ENCODE measurements at regions not wholly inside any gene's neighbourhood (a gene's known extent, or its start where the extent isn't known, plus 50 kb on each side); places are given as distances from the start of the nearest gene placed in this dataset.
A peak's percentile ranks its signal among the peaks of the same experiment; 100 is the strongest.

DNA sequence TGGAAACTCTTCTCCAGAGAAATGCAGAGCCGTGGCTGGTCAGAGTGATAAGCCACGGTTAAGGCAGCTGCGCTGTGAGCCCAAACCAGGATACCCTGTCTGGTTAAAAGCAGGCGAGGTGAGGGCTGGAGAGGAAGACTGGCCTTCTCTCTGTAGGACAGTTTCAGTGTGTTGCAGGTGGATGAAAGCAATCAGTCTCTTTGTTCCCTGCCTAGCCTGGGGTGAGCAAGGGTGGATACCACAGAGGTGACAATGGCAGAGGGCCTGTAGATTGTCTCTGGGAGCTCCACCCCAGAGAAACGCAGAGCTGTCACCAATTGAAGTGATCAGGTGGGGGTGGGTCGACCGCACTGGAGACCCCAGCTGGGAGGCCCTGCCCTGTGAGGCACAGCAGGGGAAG is 621.9 kb downstream of the LRFN5 start:
- in situ Hi-C loops (cut with HindIII; ENCODE audit: low sequenced_read_pairs), result no loop called here
- DNase-seq (ENCODE audit: low spot score), result no peak

GRCh38 chr14:42224053-42224888 is 617.6 kb downstream of the LRFN5 start:
- in situ Hi-C loops (cut with HindIII; ENCODE audit: low sequenced_read_pairs), result no loop called here
- peak; percentile 27 for DNase-seq (ENCODE audit: low spot score)

GRCh38 chr14:42222924-42223471 is 616.3 kb downstream of the LRFN5 start:
- in situ Hi-C loops (cut with HindIII; ENCODE audit: low sequenced_read_pairs), result no loop called here
- peak; percentile 27 for DNase-seq (ENCODE audit: low spot score)

DNA sequence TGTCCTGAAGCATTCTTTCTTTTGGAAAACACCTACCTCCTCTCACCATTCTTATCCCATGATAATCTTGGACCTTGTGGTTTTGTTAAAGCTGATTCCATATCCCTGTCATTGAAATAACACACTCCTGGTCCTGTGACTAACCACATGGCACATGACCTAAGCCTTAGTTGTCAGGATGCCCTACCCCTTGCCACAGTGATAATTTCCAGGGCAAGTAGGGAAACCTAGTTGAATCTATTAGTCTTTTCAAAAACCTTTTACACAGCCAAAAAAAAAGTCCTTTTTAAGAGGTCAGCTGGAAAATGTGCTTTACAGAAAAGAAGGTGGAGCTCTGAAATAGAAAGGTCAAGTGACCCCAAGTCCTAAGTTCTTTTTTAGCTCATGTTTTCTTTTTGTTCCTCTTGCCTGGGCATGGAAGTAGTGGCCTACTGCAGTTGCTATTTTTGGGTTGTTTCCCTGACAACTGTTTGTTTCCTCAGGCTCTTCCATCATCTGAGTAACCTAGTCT is 608.4 kb downstream of the LRFN5 start:
- peak; percentile 9 for DNase-seq (ENCODE audit: low spot score)
- in situ Hi-C loops (cut with HindIII; ENCODE audit: low sequenced_read_pairs), result no loop called here

GRCh38 chr14:42200957-42201356 is 594.3 kb downstream of the LRFN5 start:
- DNase-seq (ENCODE audit: low spot score), result no peak
- in situ Hi-C loops (cut with HindIII; ENCODE audit: low sequenced_read_pairs), result no loop called here

DNA sequence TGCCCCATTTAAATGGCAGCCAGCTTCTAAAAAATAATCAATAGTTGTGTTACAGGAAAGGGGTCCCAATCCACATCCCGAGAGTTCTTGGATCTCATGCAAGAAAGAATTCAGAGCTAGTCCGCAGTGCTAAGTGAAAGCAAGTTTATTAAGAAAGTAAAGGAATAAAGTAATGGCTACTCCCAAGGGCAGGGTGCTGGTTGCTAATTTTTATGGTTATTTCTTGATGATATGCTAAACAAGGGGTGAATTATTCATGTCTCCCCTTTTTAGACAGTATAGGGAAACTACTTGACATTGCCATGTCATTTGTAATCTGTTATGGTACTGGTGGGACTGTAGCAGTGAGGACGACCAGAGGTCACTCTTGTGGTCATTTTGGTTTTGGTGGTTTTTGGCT is 591.3 kb downstream of the LRFN5 start:
- no peak for DNase-seq (ENCODE audit: low spot score)
- in situ Hi-C loops (cut with HindIII; ENCODE audit: low sequenced_read_pairs), result no loop called here

- in situ Hi-C loops (cut with HindIII; ENCODE audit: low sequenced_read_pairs), result no loop called here
- DNase-seq (ENCODE audit: low spot score), result no peak
Observed at GRCh38 chr14:42192738-42193653, 586.3 kb downstream of the LRFN5 start.

DNA sequence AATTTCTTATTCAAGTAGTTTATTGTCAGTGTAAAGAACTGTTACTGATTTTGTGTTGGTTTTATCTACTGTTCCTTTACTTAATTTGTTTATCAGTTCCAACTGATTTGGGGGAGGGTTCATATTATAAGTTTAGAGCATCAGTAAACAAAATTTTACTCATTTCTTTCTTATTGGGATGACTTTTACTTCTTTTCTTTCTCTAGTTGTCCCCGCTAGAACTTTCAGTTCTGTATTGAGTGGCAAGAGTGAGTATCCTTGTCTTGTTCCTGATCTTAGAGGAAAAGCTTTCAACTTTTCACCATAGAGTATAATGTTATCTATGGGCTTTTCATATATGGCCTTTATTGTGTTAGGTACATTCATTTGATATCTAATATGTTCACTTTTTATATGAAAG is 584.1 kb downstream of the LRFN5 start:
- DNase-seq (ENCODE audit: low spot score), result no peak
- in situ Hi-C loops (cut with HindIII; ENCODE audit: low sequenced_read_pairs), result no loop called here

GRCh38 chr14:42187846-42188245 is 581.2 kb downstream of the LRFN5 start:
- in situ Hi-C loops (cut with HindIII; ENCODE audit: low sequenced_read_pairs), result no loop called here
- no peak for DNase-seq (ENCODE audit: low spot score)

GRCh38 chr14:42185718-42186117 is 579.0 kb downstream of the LRFN5 start:
- DNase-seq (ENCODE audit: low spot score), result no peak
- in situ Hi-C loops (cut with HindIII; ENCODE audit: low sequenced_read_pairs), result no loop called here

GRCh38 chr14:42174357-42174756 is 567.7 kb downstream of the LRFN5 start:
- in situ Hi-C loops (cut with HindIII; ENCODE audit: low sequenced_read_pairs), result no loop called here
- DNase-seq (ENCODE audit: low spot score), result no peak

- no peak for DNase-seq (ENCODE audit: low spot score)
- in situ Hi-C loops (cut with HindIII; ENCODE audit: low sequenced_read_pairs), result no loop called here
Observed at GRCh38 chr14:42173206-42173605, 566.5 kb downstream of the LRFN5 start.

GRCh38 chr14:42172304-42172703 is 565.6 kb downstream of the LRFN5 start:
- DNase-seq (ENCODE audit: low spot score), result no peak
- in situ Hi-C loops (cut with HindIII; ENCODE audit: low sequenced_read_pairs), result no loop called here

DNA sequence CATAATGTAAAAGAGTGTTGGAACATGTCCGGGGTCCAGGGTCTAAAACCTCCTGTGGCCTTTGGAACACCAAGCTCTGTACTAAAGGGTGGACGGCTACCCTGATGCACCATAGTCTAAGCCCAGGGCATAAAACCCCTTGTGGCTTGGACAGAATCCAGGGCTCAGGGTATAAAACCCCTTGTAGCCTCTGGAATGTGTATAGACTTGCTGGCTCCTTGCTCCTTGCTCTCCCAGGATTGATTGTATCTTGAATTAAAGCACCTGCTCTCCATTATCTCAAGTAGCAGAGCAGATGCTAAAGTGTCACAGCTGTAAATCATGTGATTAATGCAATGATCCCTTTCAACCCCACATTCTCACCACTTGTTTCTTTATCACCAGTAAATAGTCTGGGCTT is 556.5 kb downstream of the LRFN5 start:
- no peak for DNase-seq (ENCODE audit: low spot score)
- in situ Hi-C loops (cut with HindIII; ENCODE audit: low sequenced_read_pairs), result no loop called here

- in situ Hi-C loops (cut with HindIII; ENCODE audit: low sequenced_read_pairs), result no loop called here
- DNase-seq (ENCODE audit: low spot score), result no peak
Observed at GRCh38 chr14:42159138-42159537, 552.5 kb downstream of the LRFN5 start.

- in situ Hi-C loops (cut with HindIII; ENCODE audit: low sequenced_read_pairs), result no loop called here
- DNase-seq (ENCODE audit: low spot score), result no peak
Observed at GRCh38 chr14:42149609-42150261, 543.1 kb downstream of the LRFN5 start.

- in situ Hi-C loops (cut with HindIII; ENCODE audit: low sequenced_read_pairs), result no loop called here
- no peak for DNase-seq (ENCODE audit: low spot score)
Observed at GRCh38 chr14:42145766-42146165, 539.1 kb downstream of the LRFN5 start.

GRCh38 chr14:42143114-42143513 is 536.4 kb downstream of the LRFN5 start:
- in situ Hi-C loops (cut with HindIII; ENCODE audit: low sequenced_read_pairs), result no loop called here

GRCh38 chr14:42141328-42141727 is 534.7 kb downstream of the LRFN5 start:
- DNase-seq (ENCODE audit: low spot score), result no peak
- in situ Hi-C loops (cut with HindIII; ENCODE audit: low sequenced_read_pairs), result no loop called here

More at GRCh38 chr14:42143114-42143513, 536.4 kb downstream of the LRFN5 start:
- no peak for DNase-seq (ENCODE audit: low spot score)

Measured in G401 (cell line).